ENCODE measurements at regions not wholly inside any gene's neighbourhood (a gene's known extent, or its start where the extent isn't known, plus 50 kb on each side); places are given as distances from the start of the nearest gene placed in this dataset.
"Not testable (repeated sequence)": the region's sequence is repeated elsewhere in the genome, so short reads cannot be mapped to it uniquely, and the experiment has no call there.

DNA sequence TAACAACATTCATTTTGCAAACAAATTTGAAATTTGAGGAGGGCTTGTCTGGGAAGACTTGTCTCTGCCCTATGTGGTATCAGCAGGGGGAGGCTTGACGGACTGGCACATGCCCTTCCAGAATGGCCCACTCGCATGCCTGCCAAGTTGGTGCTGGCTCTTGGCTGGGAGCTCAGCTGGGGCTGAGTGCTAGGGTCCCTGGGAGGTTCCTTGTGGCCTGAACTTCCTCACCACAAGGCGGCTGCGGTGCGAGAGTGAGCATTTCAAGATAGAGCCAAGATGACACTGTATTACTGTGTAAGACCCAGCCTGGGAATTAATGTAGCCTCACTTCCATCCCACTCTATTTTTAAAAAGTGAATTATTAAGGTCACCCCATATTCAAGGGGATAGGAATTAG is 271.6 kb upstream of the PLEKHG7 start:
- DNase-seq (ENCODE audit: low read depth in 3 of 3): no peak

- no peak for DNase-seq (ENCODE audit: low read depth in 3 of 3)
Observed at GRCh38 chr12:92426332-92426731, 276.5 kb upstream of the PLEKHG7 start.

DNA sequence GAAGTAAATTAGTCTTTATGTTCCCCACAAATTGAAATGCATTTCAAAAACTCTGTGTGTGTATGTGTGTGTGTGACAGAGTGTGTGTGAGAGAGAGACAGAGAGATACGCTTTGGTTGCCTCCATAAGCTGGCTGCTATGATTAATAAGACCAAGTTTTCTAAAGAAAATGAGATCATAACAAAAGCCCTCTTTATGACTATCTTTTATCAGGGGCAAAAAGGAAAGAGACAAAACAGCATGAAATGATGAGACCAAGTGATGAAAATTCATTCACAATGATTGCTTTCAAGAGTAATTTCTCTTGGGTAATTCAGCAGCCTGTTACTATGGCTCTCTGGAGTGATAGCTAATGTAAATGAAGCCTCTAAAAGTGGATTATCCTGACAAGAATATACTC is 277.6 kb upstream of the PLEKHG7 start:
- DNase-seq (ENCODE audit: low read depth in 3 of 3): no peak

DNA sequence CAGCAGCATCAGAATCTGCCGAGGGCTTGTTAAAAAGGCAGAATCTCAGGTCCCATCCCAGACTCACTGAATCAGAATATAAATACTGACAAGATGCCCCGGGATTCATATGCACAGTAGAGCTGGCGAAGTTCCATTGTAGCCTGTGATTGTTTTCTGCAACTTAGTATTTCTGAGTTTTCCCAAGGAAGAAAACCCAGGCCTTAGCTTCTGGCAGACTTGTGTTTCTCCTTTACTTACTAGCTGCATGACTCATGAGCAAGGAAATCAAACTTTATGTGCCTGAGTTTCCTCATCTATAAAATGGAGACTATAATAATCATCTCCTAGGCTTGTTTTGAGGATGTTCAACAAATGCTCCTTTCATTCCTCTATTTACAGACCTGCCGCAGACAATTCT is 278.5 kb upstream of the PLEKHG7 start:
- no peak for DNase-seq (ENCODE audit: low read depth in 3 of 3)

GRCh38 chr12:92421701-92422100 is 276.1 kb upstream of the BTG1 start:
- DNase-seq (ENCODE audit: low read depth in 3 of 3): no peak

DNA sequence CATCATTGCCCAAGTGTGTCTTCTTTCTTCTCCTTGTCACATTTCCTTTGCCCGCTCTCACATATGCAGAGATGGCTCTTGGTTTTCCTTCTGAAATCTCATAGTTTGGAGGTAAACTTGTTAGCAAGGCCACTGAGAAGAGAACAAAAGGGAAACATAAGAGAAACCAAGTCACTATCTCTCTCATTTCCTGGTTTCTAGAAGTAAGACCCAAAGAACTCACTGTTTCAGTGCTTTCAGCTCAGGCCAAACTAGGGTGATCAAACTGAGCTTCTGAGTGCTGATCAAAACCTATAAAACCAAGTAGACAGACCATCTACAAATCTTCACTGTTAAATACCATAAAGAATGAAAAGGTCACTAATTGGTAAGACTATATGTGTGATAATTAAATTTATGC is 275.4 kb upstream of the BTG1 start:
- DNase-seq (ENCODE audit: low read depth in 3 of 3): no peak

DNA sequence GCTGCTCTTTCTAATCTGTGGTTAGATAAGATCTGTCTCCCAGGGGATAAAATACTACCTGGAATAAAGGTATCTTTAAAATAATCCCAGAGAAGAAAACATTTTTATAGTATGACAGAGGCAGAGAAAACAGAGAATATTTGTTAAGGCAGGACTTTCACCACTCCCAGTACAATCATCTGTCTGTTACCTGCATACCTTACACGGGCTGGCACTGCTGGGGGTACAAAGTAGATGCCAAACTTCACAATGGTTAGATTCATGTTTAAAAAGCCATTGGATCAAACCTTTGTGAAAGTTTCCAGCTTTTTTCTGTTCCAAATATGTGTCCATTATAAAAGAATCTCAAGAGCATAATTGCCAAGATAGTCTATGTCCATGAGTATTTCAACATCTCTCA is 273.6 kb upstream of the BTG1 start:
- no peak for DNase-seq (ENCODE audit: low read depth in 3 of 3)

DNA sequence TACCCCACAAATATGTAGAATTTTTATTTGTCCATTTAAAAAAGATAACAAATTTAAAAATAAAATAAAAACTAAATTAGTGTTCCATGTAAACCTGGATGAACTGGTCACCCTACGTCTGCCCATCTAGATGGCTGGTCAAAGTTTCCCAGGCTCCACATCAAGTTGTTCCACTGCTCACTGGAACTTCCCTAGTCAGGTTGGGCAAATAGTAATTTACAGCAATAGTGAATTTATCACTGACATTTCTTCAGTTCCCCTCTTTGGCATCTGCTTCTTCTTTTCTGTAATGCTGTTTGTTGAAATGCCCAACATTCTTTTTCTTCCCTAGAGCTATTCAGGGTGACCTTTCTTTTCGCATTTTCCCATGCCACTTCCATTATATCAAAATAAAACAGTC is 272.7 kb upstream of the BTG1 start:
- no peak for DNase-seq (ENCODE audit: low read depth in 3 of 3)

DNA sequence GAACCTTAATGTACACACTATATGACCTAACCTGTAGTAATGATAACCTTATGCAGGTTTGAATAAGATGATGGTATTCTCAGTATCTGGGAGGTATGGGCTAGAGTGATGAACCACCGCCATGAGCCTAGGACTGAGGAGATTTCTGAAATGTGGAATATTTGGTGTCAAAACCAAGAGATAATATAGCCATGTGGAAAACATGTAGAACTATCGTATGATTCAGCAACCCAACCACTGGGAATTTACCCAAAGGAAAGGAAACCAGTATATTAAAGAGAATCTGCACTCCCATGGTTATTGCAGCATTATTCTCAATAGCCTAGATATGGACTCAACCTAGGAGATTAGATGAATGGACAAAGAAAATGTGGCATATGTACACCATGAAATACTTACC is 271.7 kb upstream of the BTG1 start:
- DNase-seq (ENCODE audit: low read depth in 3 of 3): no peak

DNA sequence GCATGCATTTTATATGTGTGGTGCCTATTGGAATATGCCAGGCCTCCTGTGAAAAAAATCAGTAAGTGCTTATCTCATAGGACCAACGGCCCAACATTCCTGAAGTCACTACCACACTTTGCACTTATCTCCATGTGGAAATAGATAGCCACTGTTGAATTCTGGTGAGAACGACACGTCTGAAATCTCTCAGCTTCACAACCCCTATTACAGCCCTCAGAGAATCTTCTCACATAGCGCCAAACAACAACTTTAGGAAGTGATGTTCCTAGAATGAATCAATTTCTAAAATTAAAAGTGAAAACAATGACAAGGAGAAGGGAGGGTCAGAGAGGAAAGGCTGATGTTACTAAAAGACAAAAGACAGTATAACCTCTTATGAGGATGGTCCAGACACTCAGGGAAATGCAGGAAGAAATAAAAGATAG is 270.8 kb upstream of the BTG1 start:
- no peak for DNase-seq (ENCODE audit: low read depth in 3 of 3)

DNA sequence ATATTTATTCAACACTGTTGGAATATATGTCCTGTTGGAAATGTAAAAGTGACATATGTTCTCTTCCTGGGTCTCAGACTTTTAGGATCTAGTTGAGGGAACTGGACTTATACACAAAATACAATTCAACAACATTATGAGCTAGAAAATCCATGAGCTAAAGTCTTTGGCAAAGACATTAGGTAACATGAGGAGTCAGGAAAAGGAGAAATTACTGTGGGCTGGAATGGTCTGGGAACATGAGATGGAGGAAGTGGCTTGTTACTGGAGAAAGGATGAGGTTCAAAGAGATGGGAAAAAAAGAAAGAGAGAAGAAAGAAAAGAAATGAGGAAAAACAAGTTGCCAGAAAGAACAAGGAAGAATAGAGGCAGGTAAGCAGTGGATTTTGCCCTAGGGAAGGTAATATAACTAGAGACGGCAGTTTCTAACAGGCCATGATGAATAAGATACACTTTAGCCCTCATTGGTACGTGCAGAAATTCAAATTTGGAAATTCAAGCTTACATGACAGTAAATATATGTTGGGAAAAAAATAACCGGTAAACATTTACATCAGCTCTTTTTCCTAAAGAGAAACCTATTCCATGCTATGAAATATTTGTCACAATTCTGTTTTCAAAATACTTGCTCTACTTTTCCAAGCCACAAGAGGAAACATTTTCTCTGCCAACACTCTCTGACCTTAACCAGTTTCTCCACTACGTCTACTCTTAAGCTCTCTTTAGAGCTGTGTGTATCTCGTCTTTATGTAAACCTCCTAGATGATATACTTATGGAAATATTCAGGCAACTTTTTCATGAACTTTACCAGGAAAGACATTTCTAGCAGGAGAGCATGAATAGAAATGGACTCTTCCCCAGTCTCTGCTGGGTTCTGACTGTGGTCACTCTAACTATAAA is 268.8 kb upstream of the BTG1 start:
- no peak for DNase-seq (ENCODE audit: low read depth in 3 of 3)

GRCh38 chr12:92413286-92413685 is 267.6 kb upstream of the BTG1 start:
- DNase-seq (ENCODE audit: low read depth in 3 of 3): no peak

- no peak for DNase-seq (ENCODE audit: low read depth in 3 of 3)
Observed at GRCh38 chr12:92412856-92413255, 267.2 kb upstream of the BTG1 start.

GRCh38 chr12:92411687-92412086 is 266.0 kb upstream of the BTG1 start:
- no peak for DNase-seq (ENCODE audit: low read depth in 3 of 3)

GRCh38 chr12:92408072-92408900 is 262.6 kb upstream of the BTG1 start:
- no peak for DNase-seq (ENCODE audit: low read depth in 3 of 3)

GRCh38 chr12:92406404-92407070 is 260.9 kb upstream of the BTG1 start:
- DNase-seq (ENCODE audit: low read depth in 3 of 3): not testable (repeated sequence)

DNA sequence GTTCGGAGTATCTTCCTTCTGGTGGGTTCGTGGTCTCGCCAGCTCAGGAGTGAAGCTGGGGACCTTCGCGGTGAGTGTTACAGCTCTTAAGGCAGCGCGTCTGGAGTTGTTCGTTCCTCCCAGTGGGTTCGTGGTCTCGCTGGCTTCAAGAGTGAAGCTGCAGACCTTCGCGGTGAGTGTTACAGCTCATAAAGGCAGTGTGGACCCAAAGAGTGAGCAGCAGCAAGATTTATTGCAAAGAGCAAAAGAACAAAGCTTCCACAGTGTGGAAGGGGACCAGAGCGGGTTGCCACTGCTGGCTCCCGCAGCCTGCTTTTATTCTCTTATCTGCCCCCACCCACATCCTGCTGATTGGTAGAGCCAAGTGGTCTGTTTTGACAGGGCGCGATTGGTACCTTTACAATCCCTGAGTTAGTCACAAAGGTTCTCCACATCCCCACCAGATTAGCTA is 260.2 kb upstream of the BTG1 start:
- peak in 2 of 3 experiments; percentile 29 to 32 for DNase-seq (ENCODE audit: low read depth in 3 of 3)

DNA sequence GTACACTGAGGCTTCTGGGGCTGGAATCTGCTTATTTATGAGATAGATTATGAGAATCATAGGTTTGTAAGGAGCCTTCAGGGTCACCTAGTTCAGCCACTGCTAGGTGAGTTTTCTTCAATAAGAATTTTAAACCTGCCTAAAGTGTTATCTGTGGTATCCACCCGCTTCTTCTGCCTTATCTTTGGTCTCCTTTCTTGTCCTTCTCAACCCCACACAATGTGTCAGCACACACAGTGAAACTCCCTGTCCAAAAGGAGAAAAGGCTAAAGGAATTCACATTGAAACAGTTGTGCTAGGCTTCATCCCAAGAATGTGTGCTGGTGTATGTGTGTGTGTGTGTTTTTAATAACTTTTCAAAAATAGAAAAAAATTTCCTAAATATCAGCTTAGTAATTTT is 259.3 kb upstream of the BTG1 start:
- no peak for DNase-seq (ENCODE audit: low read depth in 3 of 3)

DNA sequence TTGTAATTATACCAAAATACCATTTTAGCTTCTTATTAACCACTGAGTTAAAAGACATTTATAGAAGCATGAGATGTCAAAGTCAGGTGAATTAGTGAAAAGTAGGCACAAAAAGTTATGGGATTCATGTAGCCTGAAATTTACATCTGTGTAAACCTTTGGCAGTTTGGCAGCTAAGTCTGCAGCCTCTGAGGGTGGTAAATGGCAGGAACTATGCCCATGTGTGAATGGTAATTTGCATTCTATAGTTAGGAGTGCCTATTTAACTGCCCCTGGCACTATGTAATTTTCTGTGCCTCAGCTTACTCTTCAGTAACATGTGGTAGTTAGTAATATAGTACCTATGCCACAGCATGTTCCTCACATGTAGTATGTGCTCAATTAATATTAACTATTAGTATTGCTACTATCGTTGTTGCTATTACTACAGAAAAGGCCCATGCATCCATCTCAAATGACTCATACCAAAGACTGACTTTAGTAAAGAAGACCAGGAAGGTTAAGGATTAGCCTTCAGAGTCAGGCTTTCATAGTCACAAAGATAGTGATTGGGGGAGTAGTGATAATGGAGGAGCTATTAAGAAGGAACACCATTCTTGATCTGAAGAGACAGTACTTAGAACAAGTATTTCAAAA is 258.7 kb upstream of the BTG1 start:
- no peak for DNase-seq (ENCODE audit: low read depth in 3 of 3)

DNA sequence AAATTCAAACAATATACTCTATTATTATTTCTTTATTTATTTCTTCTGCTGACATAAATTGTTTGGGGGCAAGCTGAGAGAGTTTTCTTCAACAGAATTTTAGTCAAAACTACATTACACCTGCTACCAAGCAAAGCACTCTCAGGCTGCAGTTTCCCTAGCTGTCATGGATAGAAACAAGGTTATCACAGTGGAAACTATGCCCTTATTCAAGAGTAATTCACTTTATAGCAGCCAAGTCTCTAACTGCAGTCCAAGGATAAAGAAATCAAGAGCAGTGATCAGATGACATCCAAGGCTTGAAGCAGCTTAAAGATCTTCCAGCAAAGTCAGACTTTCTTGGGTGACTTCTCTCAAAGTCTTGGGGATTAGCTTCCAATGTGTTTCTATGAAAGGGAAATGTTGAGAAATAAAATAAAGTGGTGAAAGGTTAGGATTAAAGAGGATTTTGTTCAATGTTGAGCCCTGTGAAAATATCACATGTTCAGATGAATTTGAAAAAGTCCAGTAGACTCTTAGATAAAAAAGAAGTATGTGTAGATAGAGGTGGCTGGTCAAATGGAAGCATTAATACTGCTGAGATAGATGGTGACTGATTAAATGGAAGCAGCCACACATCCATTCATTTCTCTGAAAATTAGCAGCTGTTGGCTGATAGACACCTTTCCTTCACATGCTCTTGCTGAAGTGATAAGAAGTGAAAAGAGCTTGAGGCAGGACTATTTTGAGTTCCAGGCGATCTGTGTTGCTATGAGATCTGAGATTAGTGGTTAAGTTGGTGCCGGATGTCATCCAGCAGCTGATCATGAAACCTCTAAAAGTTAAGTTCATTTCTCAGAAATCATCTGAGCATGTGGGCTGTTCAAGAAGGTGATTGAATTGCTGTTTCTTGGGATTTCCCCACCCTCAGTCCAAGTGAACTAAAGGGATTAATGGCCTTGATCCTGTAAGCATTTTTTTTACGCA is 257.8 kb upstream of the BTG1 start:
- peak in 1 of 3 experiments; percentile 49 for DNase-seq (ENCODE audit: low read depth in 3 of 3)

DNA sequence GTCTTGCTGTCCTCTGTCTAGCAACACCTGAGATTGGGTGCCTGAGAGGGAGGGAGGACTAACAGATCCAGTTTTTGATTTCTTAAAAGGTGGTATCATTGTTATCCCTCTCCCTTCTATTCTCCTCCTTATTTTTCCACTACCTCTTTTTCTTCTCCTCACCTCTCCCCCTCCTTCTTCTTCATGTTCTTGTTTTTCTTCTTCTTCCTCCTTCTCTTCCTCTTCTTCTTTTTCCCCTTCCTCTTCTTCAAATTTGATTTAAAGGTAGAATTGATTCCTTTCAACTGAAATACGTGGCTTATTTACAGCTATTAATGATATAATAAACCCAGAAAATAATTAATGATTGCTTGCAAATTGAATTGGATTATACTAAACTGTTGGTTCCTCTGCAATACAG is 256.8 kb upstream of the BTG1 start:
- DNase-seq (ENCODE audit: low read depth in 3 of 3): no peak
